ENCODE measurements at regions not wholly inside any gene's neighbourhood (a gene's known extent, or its start where the extent isn't known, plus 50 kb on each side); places are given as distances from the start of the nearest gene placed in this dataset.

DNA sequence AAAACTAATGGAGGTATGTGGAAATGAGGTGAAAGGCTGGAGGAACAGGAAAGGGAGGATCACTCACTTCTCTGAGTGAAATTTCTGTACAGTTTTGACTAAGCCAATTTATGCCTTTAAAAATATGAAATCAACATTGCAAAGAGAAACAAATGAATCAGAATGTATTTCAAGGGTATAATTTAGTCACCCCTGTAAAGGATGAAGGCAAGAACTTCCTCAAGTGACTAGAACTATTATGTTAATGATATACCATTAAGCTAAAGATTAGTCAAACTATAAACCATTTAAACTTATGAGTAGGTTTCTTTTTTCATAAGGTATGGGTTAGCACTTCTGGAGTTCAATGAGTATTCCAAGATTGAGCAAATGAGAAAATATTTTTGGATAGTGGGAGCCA is 184.5 kb upstream of the CHORDC1 start:
- Histone ChIP-seq H3K36me3 (ENCODE audit: insufficient read depth, low read length) (no peaks in the 10 kb centered on the region), H3K27me3 (ENCODE audit: insufficient read depth, low read length) (no peaks in the 10 kb centered on the region), H3K9me3 (ENCODE audit: control insufficient read depth in 1 of 2, low read length in 2 of 2) (no peaks in the 10 kb centered on the region), H3K27ac (ENCODE audit: low read depth, low read length) (no peak overlapping the region), H3K4me3 (ENCODE audit: low read length in 2 of 2) (no peak overlapping the region), H3K4me1 (ENCODE audit: insufficient read depth, low read length) (no peaks in the 10 kb centered on the region)
- H3K4me1 Mint-ChIP-seq: no peaks in the 10 kb centered on the region
- H3K9me3 Mint-ChIP-seq: no peaks in the 10 kb centered on the region
- intact Hi-C loops (cut with micrococcal nuclease): no loop called here
- POLR2A ChIA-PET (ENCODE audit: partially characterized antibody): no interaction called here
- H3K27me3 Mint-ChIP-seq: peaks cover 0 to 2% of the 10 kb centered on the region in 2 donors
- CTCF ChIA-PET (ENCODE audit: partially characterized antibody): no interaction called here
- no peak overlapping the region for H3K4me3 Mint-ChIP-seq
- no peak for DNase-seq
- H3K36me3 Mint-ChIP-seq: no peaks in the 10 kb centered on the region
- H3K27ac Mint-ChIP-seq: no peak overlapping the region

GRCh38 chr11:90392692-90393091 is 169.8 kb upstream of the CHORDC1 start:
- H3K4me3 ChIP-seq (ENCODE audit: low read length in 2 of 2): no peak overlapping the region
- no peaks in the 10 kb centered on the region for H3K9me3 ChIP-seq (ENCODE audit: control insufficient read depth in 1 of 2, low read length in 2 of 2)
- Mint-ChIP-seq H3K4me1 (no peaks in the 10 kb centered on the region), H3K9me3 (no peaks in the 10 kb centered on the region), H3K36me3 (no peaks in the 10 kb centered on the region), H3K27me3 (no peaks in the 10 kb centered on the region), H3K4me3 (no peak overlapping the region), H3K27ac (no peak overlapping the region)
- H3K27ac ChIP-seq (ENCODE audit: low read depth, low read length): no peak overlapping the region
- intact Hi-C loops (cut with micrococcal nuclease): no loop called here
- POLR2A ChIA-PET (ENCODE audit: partially characterized antibody): no interaction called here
- H3K27me3 ChIP-seq (ENCODE audit: insufficient read depth, low read length): no peaks in the 10 kb centered on the region
- CTCF ChIA-PET (ENCODE audit: partially characterized antibody): no interaction called here
- no peak for DNase-seq
- H3K36me3 ChIP-seq (ENCODE audit: insufficient read depth, low read length): no peaks in the 10 kb centered on the region
- H3K4me1 ChIP-seq (ENCODE audit: insufficient read depth, low read length): no peaks in the 10 kb centered on the region

DNA sequence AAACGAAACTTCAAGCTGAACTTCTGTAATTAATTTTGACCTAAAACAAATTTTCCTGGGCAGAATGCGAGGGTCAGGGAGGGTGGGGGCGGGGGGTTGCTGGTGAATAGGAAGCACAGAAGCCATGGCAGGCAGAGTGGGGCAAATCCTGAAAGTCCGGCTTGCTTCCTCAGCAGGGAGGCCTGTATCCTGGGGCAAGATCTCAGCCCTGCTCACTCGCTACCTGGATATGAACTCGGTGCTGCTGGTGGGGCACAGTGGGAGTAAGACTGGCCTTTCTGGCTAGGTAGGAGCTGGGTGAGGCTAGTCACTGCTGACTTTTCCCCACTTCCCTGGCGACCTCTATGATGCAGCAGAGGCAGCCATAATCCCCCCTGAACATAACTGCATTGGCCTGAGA is 168.9 kb upstream of the CHORDC1 start:
- Histone ChIP-seq H3K36me3 (ENCODE audit: insufficient read depth, low read length) (no peaks in the 10 kb centered on the region), H3K27me3 (ENCODE audit: insufficient read depth, low read length) (no peaks in the 10 kb centered on the region), H3K4me3 (ENCODE audit: low read length in 2 of 2) (no peak overlapping the region), H3K4me1 (ENCODE audit: insufficient read depth, low read length) (no peaks in the 10 kb centered on the region), H3K27ac (ENCODE audit: low read depth, low read length) (no peak overlapping the region), H3K9me3 (ENCODE audit: control insufficient read depth in 1 of 2, low read length in 2 of 2) (no peaks in the 10 kb centered on the region)
- H3K36me3 Mint-ChIP-seq: no peaks in the 10 kb centered on the region
- no peaks in the 10 kb centered on the region for H3K9me3 Mint-ChIP-seq
- H3K27me3 Mint-ChIP-seq: no peaks in the 10 kb centered on the region
- H3K4me3 Mint-ChIP-seq: no peak overlapping the region
- ChIA-PET CTCF (ENCODE audit: partially characterized antibody) (no interaction called here), POLR2A (ENCODE audit: partially characterized antibody) (no interaction called here)
- no peaks in the 10 kb centered on the region for H3K4me1 Mint-ChIP-seq
- intact Hi-C loops (cut with micrococcal nuclease): no loop called here
- H3K27ac Mint-ChIP-seq: no peak overlapping the region
- no peak for DNase-seq

DNA sequence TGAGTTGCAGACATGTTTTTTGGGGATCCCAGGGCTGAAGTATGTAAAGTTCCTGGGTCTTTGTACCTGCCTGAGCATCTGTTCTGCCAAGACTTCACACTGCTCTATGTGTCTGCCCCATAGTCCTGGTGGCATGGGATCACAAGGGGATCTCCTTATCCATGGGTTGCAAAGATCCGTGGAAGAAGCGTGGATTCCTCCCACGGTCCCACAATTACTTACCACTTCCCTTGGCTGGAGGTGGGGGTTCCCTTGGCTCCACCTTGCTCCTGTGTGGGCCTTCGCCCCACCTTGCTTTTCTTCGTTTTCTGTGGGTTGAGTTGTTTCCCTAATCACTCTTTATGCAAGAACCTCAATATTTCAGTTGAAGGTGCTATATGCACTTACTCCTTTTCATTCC is 157.4 kb upstream of the CHORDC1 start:
- ChIA-PET POLR2A (ENCODE audit: partially characterized antibody) (no interaction called here), CTCF (ENCODE audit: partially characterized antibody) (no interaction called here)
- Mint-ChIP-seq H3K4me1 (no peaks in the 10 kb centered on the region), H3K36me3 (no peaks in the 10 kb centered on the region), H3K27me3 (no peaks in the 10 kb centered on the region), H3K9me3 (peaks cover 0 to 2% (median 0%) of the 10 kb centered on the region in 8 donors), H3K27ac (no peak overlapping the region), H3K4me3 (no peak overlapping the region)
- Histone ChIP-seq H3K27me3 (ENCODE audit: insufficient read depth, low read length) (no peaks in the 10 kb centered on the region), H3K4me1 (ENCODE audit: insufficient read depth, low read length) (no peaks in the 10 kb centered on the region), H3K36me3 (ENCODE audit: insufficient read depth, low read length) (no peaks in the 10 kb centered on the region), H3K4me3 (ENCODE audit: low read length in 2 of 2) (no peak overlapping the region), H3K9me3 (ENCODE audit: control insufficient read depth in 1 of 2, low read length in 2 of 2) (no peaks in the 10 kb centered on the region), H3K27ac (ENCODE audit: low read depth, low read length) (no peak overlapping the region)
- intact Hi-C loops (cut with micrococcal nuclease): no loop called here
- DNase-seq: no peak

- ChIA-PET CTCF (ENCODE audit: partially characterized antibody) (no interaction called here), POLR2A (ENCODE audit: partially characterized antibody) (no interaction called here)
- Mint-ChIP-seq H3K9me3 (no peaks in the 10 kb centered on the region), H3K27me3 (no peaks in the 10 kb centered on the region), H3K27ac (no peak overlapping the region), H3K4me1 (no peaks in the 10 kb centered on the region), H3K4me3 (no peak overlapping the region), H3K36me3 (no peaks in the 10 kb centered on the region)
- no peak overlapping the region for H3K27ac ChIP-seq (ENCODE audit: low read depth, low read length)
- no peaks in the 10 kb centered on the region for H3K9me3 ChIP-seq (ENCODE audit: control insufficient read depth in 1 of 2, low read length in 2 of 2)
- intact Hi-C loops (cut with micrococcal nuclease): no loop called here
- no peak overlapping the region for H3K4me3 ChIP-seq (ENCODE audit: low read length in 2 of 2)
- no peaks in the 10 kb centered on the region for H3K36me3 ChIP-seq (ENCODE audit: insufficient read depth, low read length)
- H3K4me1 ChIP-seq (ENCODE audit: insufficient read depth, low read length): no peaks in the 10 kb centered on the region
- no peak for DNase-seq
- no peaks in the 10 kb centered on the region for H3K27me3 ChIP-seq (ENCODE audit: insufficient read depth, low read length)
These were observed 151.1 kb upstream of the CHORDC1 start for GRCh38 chr11:90373971-90374370.

GRCh38 chr11:90364527-90364926 is 141.7 kb upstream of the CHORDC1 start:
- Mint-ChIP-seq H3K4me1 (no peaks in the 10 kb centered on the region), H3K36me3 (no peaks in the 10 kb centered on the region), H3K9me3 (peaks cover 0 to 3% (median 0%) of the 10 kb centered on the region in 8 donors), H3K27me3 (peaks cover 0 to 2% of the 10 kb centered on the region in 2 donors), H3K4me3 (no peak overlapping the region), H3K27ac (no peak overlapping the region)
- Histone ChIP-seq H3K27ac (ENCODE audit: low read depth, low read length) (no peak overlapping the region), H3K9me3 (ENCODE audit: control insufficient read depth in 1 of 2, low read length in 2 of 2) (no peaks in the 10 kb centered on the region), H3K27me3 (ENCODE audit: insufficient read depth, low read length) (no peaks in the 10 kb centered on the region), H3K36me3 (ENCODE audit: insufficient read depth, low read length) (no peaks in the 10 kb centered on the region), H3K4me1 (ENCODE audit: insufficient read depth, low read length) (no peaks in the 10 kb centered on the region), H3K4me3 (ENCODE audit: low read length in 2 of 2) (no peak overlapping the region)
- POLR2A ChIA-PET (ENCODE audit: partially characterized antibody): no interaction called here
- CTCF ChIA-PET (ENCODE audit: partially characterized antibody): no interaction called here
- no peak for DNase-seq
- intact Hi-C loops (cut with micrococcal nuclease): no loop called here

DNA sequence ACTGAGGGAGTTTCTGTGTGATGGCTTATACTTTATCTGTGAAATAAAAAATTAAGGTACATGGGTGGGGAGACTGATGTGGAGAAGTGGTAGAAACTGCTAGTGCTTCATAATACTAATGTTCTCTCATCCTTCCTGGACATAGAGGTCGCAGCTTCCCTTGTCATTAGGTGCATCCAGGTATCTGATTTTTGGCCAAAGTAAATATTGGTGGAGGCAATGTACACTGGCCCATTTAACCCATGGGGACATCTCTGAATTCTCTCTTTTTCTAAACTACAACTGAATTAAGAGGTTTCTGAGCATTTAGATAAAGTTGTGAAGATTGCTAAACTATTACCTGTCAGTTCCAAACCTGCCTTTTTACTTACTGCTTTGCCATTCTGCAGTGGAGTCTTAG is 140.9 kb upstream of the CHORDC1 start:
- Mint-ChIP-seq H3K27ac (no peak overlapping the region), H3K36me3 (no peaks in the 10 kb centered on the region), H3K9me3 (peaks cover 0 to 3% (median 0%) of the 10 kb centered on the region in 8 donors), H3K4me1 (no peaks in the 10 kb centered on the region), H3K4me3 (no peak overlapping the region), H3K27me3 (peaks cover 0 to 2% of the 10 kb centered on the region in 2 donors)
- intact Hi-C loops (cut with micrococcal nuclease): no loop called here
- H3K36me3 ChIP-seq (ENCODE audit: insufficient read depth, low read length): no peaks in the 10 kb centered on the region
- no peak for DNase-seq
- no peak overlapping the region for H3K4me3 ChIP-seq (ENCODE audit: low read length in 2 of 2)
- H3K27ac ChIP-seq (ENCODE audit: low read depth, low read length): no peak overlapping the region
- H3K4me1 ChIP-seq (ENCODE audit: insufficient read depth, low read length): no peaks in the 10 kb centered on the region
- ChIA-PET POLR2A (ENCODE audit: partially characterized antibody) (no interaction called here), CTCF (ENCODE audit: partially characterized antibody) (no interaction called here)
- H3K27me3 ChIP-seq (ENCODE audit: insufficient read depth, low read length): no peaks in the 10 kb centered on the region
- no peaks in the 10 kb centered on the region for H3K9me3 ChIP-seq (ENCODE audit: control insufficient read depth in 1 of 2, low read length in 2 of 2)

DNA sequence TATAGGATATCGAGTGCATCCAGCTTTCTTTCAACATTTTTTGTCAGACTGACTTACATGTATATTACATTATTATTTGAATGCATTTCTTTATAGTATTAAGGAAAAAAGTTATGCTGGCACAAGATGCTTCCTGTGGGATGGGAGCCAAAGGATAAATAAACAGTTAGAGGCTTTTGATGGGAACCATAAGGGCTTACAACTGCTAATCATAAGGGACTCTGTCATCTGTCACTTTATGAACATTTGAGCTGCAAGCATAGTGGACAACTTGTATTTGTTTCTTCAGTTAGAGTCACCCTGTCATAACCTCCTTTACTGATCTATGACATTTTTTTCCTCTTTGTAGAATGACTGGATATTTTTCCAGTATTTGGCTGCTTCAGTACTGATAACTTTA is 132.4 kb upstream of the CHORDC1 start:
- ChIA-PET POLR2A (ENCODE audit: partially characterized antibody) (no interaction called here), CTCF (ENCODE audit: partially characterized antibody) (no interaction called here)
- H3K27me3 Mint-ChIP-seq: peaks cover 0 to 5% of the 10 kb centered on the region in 2 donors
- H3K36me3 Mint-ChIP-seq: no peaks in the 10 kb centered on the region
- H3K9me3 Mint-ChIP-seq: peaks cover 0 to 3% (median 0%) of the 10 kb centered on the region in 8 donors
- H3K27ac ChIP-seq (ENCODE audit: low read depth, low read length): no peak overlapping the region
- no peaks in the 10 kb centered on the region for H3K9me3 ChIP-seq (ENCODE audit: control insufficient read depth in 1 of 2, low read length in 2 of 2)
- H3K27me3 ChIP-seq (ENCODE audit: insufficient read depth, low read length): no peaks in the 10 kb centered on the region
- intact Hi-C loops (cut with micrococcal nuclease): no loop called here
- H3K4me1 ChIP-seq (ENCODE audit: insufficient read depth, low read length): no peaks in the 10 kb centered on the region
- H3K4me1 Mint-ChIP-seq: no peaks in the 10 kb centered on the region
- no peak overlapping the region for H3K4me3 Mint-ChIP-seq
- H3K4me3 ChIP-seq (ENCODE audit: low read length in 2 of 2): no peak overlapping the region
- no peak for DNase-seq
- H3K27ac Mint-ChIP-seq: no peak overlapping the region
- no peaks in the 10 kb centered on the region for H3K36me3 ChIP-seq (ENCODE audit: insufficient read depth, low read length)
